ENCODE measurements at regions not wholly inside any gene's neighbourhood (a gene's known extent, or its start where the extent isn't known, plus 50 kb on each side); places are given as distances from the start of the nearest gene placed in this dataset.

GRCh38 chr7:73954861-73955260 is 73.1 kb upstream of the ELN start:
- TF ChIP-seq CTCF (IDR thresholded peaks at IDR 0.05) (no peak), EZH2phosphoT487 (IDR thresholded peaks at IDR 0.05) (no peak), EZH2 (IDR thresholded peaks at IDR 0.05) (no peak)
